ENCODE measurements at regions not wholly inside any gene's neighbourhood (a gene's known extent, or its start where the extent isn't known, plus 50 kb on each side); places are given as distances from the start of the nearest gene placed in this dataset.

GRCh38 chr7:25485026-25485425, 256.7 kb upstream of the NPVF start:
- no peak for ATAC-seq (replicated peaks in 1 of 4)
- POLR2A ChIA-PET, result interaction anchor here in 1 of 2 donors (0.5 kb wide), 1 partner anchor 1844 kb away, joined by 9 read pairs; no protein-coding TSS in a partner anchor
- H3K9me3 ChIP-seq, result no peaks in the 10 kb centered on the region
- WGBS (ENCODE audit: insufficient coverage), result no CpG with 5 or more reads among the region's 1 CpG
- no peaks in the 10 kb centered on the region for H3K4me1 Mint-ChIP-seq
- no peaks in the 10 kb centered on the region for H3K36me3 Mint-ChIP-seq
- H3K9me3 Mint-ChIP-seq, result peaks cover 0 to 5% (median 0%) of the 10 kb centered on the region in 3 donors
- H3K4me3 ChIP-seq (ENCODE audit: control insufficient read depth in 1 of 2, extremely low read depth in 1 of 2, low read length in 1 of 2), result no peak overlapping the region
- H3K36me3 ChIP-seq (ENCODE audit: control insufficient read depth in 2 of 2, extremely low read depth in 1 of 2, insufficient read depth in 1 of 2, low read length in 1 of 2), result no peaks in the 10 kb centered on the region
- H3K27me3 Mint-ChIP-seq, result peaks cover 0 to 4% of the 10 kb centered on the region in 2 donors
- no peak for DNase-seq
- no peak overlapping the region for H3K27ac ChIP-seq (ENCODE audit: low read length)
- H3K27ac Mint-ChIP-seq, result no peak overlapping the region
- CTCF ChIA-PET, result no interaction called here
- no peaks in the 10 kb centered on the region for H3K27me3 ChIP-seq (replicated peaks in 1 of 2; ENCODE audit: control insufficient read depth in 2 of 2, extremely low read depth in 1 of 2, insufficient read depth in 2 of 2, low read length in 1 of 2)
- H3K4me3 Mint-ChIP-seq, result no peak overlapping the region
- H3K4me1 ChIP-seq (ENCODE audit: control insufficient read depth in 1 of 2, extremely low read depth in 1 of 2, insufficient read depth in 2 of 2, low read length in 2 of 2), result no peaks in the 10 kb centered on the region

- H3K9me3 ChIP-seq, result no peaks in the 10 kb centered on the region
- Mint-ChIP-seq H3K9me3 (peaks cover 0 to 5% (median 0%) of the 10 kb centered on the region in 3 donors), H3K4me1 (no peaks in the 10 kb centered on the region), H3K4me3 (no peak overlapping the region), H3K36me3 (no peaks in the 10 kb centered on the region), H3K27ac (no peak overlapping the region), H3K27me3 (peaks cover 2 to 4% of the 10 kb centered on the region in 2 donors)
- ChIA-PET CTCF (no interaction called here), POLR2A (interaction anchor here in 1 of 2 donors (0.7 kb wide), 1 partner anchor 109 kb away, joined by 3 read pairs; no protein-coding TSS in a partner anchor)
- H3K4me1 ChIP-seq (ENCODE audit: control insufficient read depth in 1 of 2, extremely low read depth in 1 of 2, insufficient read depth in 2 of 2, low read length in 2 of 2), result no peaks in the 10 kb centered on the region
- no peaks in the 10 kb centered on the region for H3K36me3 ChIP-seq (ENCODE audit: control insufficient read depth in 2 of 2, extremely low read depth in 1 of 2, insufficient read depth in 1 of 2, low read length in 1 of 2)
- DNase-seq (no peak), ATAC-seq (replicated peaks in 1 of 4) (no peak)
- no peaks in the 10 kb centered on the region for H3K27me3 ChIP-seq (replicated peaks in 1 of 2; ENCODE audit: control insufficient read depth in 2 of 2, extremely low read depth in 1 of 2, insufficient read depth in 2 of 2, low read length in 1 of 2)
- WGBS (ENCODE audit: insufficient coverage), result no CpG with 5 or more reads among the region's 2 CpGs
- no peak overlapping the region for H3K4me3 ChIP-seq (ENCODE audit: control insufficient read depth in 1 of 2, extremely low read depth in 1 of 2, low read length in 1 of 2)
- no peak overlapping the region for H3K27ac ChIP-seq (ENCODE audit: low read length)
These were observed 258.4 kb upstream of the NPVF start for GRCh38 chr7:25486656-25487055.

- POLR2A ChIA-PET, result no interaction called here
- H3K4me3 Mint-ChIP-seq, result no peak overlapping the region
- WGBS (ENCODE audit: insufficient coverage), result no CpG with 5 or more reads among the region's 8 CpGs
- peaks cover 8 to 11% (median 9%) of the 10 kb centered on the region in 3 donors for H3K4me1 Mint-ChIP-seq
- H3K9me3 Mint-ChIP-seq, result peaks cover 0 to under 1% (median 0%) of the 10 kb centered on the region in 3 donors
- H3K36me3 Mint-ChIP-seq, result no peaks in the 10 kb centered on the region
- DNase-seq, result no peak
- Histone ChIP-seq H3K9me3 (no peaks in the 10 kb centered on the region), H3K27me3 (replicated peaks in 1 of 2; ENCODE audit: control insufficient read depth in 2 of 2, extremely low read depth in 1 of 2, insufficient read depth in 2 of 2, low read length in 1 of 2) (no peaks in the 10 kb centered on the region), H3K4me3 (ENCODE audit: control insufficient read depth in 1 of 2, extremely low read depth in 1 of 2, low read length in 1 of 2) (no peak overlapping the region), H3K4me1 (ENCODE audit: control insufficient read depth in 1 of 2, extremely low read depth in 1 of 2, insufficient read depth in 2 of 2, low read length in 2 of 2) (peaks cover 8 to 12% of the 10 kb centered on the region in 2 experiments), H3K27ac (ENCODE audit: low read length) (no peak overlapping the region), H3K36me3 (ENCODE audit: control insufficient read depth in 2 of 2, extremely low read depth in 1 of 2, insufficient read depth in 1 of 2, low read length in 1 of 2) (no peaks in the 10 kb centered on the region)
- peaks cover 0 to 2% of the 10 kb centered on the region in 2 donors for H3K27me3 Mint-ChIP-seq
- CTCF ChIA-PET, result no interaction called here
- no peak overlapping the region for H3K27ac Mint-ChIP-seq
- no peak for ATAC-seq (replicated peaks in 1 of 4)
These were observed 265.6 kb upstream of the NPVF start for GRCh38 chr7:25493805-25494366.

GRCh38 chr7:25494896-25495295, 266.6 kb upstream of the NPVF start:
- DNase-seq (no peak), ATAC-seq (replicated peaks in 1 of 4) (no peak)
- Mint-ChIP-seq H3K4me3 (no peak overlapping the region), H3K27me3 (peaks cover 0 to 2% of the 10 kb centered on the region in 2 donors), H3K9me3 (no peaks in the 10 kb centered on the region), H3K27ac (no peak overlapping the region), H3K4me1 (peaks cover 8 to 11% (median 9%) of the 10 kb centered on the region in 3 donors), H3K36me3 (no peaks in the 10 kb centered on the region)
- Histone ChIP-seq H3K9me3 (no peaks in the 10 kb centered on the region), H3K36me3 (ENCODE audit: control insufficient read depth in 2 of 2, extremely low read depth in 1 of 2, insufficient read depth in 1 of 2, low read length in 1 of 2) (no peaks in the 10 kb centered on the region), H3K4me3 (ENCODE audit: control insufficient read depth in 1 of 2, extremely low read depth in 1 of 2, low read length in 1 of 2) (no peak overlapping the region), H3K27ac (ENCODE audit: low read length) (no peak overlapping the region), H3K4me1 (ENCODE audit: control insufficient read depth in 1 of 2, extremely low read depth in 1 of 2, insufficient read depth in 2 of 2, low read length in 2 of 2) (peaks cover 8 to 12% of the 10 kb centered on the region in 2 experiments), H3K27me3 (replicated peaks in 1 of 2; ENCODE audit: control insufficient read depth in 2 of 2, extremely low read depth in 1 of 2, insufficient read depth in 2 of 2, low read length in 1 of 2) (no peaks in the 10 kb centered on the region)
- ChIA-PET CTCF (no interaction called here), POLR2A (no interaction called here)
- 80% methylated on average over 1 of the region's 2 CpGs for WGBS (ENCODE audit: insufficient coverage)

GRCh38 chr7:25495342-25496250, 267.3 kb upstream of the NPVF start:
- 87% methylated on average over 8 of the region's 11 CpGs for WGBS (ENCODE audit: insufficient coverage)
- H3K9me3 Mint-ChIP-seq, result no peaks in the 10 kb centered on the region
- no peak overlapping the region for H3K27ac ChIP-seq (ENCODE audit: low read length)
- no peak overlapping the region for H3K4me3 ChIP-seq (ENCODE audit: control insufficient read depth in 1 of 2, extremely low read depth in 1 of 2, low read length in 1 of 2)
- no peak for DNase-seq
- H3K27me3 Mint-ChIP-seq, result no peaks in the 10 kb centered on the region
- H3K9me3 ChIP-seq, result no peaks in the 10 kb centered on the region
- no peaks in the 10 kb centered on the region for H3K36me3 Mint-ChIP-seq
- no peak for ATAC-seq (replicated peaks in 1 of 4)
- no peaks in the 10 kb centered on the region for H3K27me3 ChIP-seq (replicated peaks in 1 of 2; ENCODE audit: control insufficient read depth in 2 of 2, extremely low read depth in 1 of 2, insufficient read depth in 2 of 2, low read length in 1 of 2)
- H3K27ac Mint-ChIP-seq, result peak overlapping the region in 1 of 2 donors; percentile 99
- H3K36me3 ChIP-seq (ENCODE audit: control insufficient read depth in 2 of 2, extremely low read depth in 1 of 2, insufficient read depth in 1 of 2, low read length in 1 of 2), result no peaks in the 10 kb centered on the region
- H3K4me3 Mint-ChIP-seq, result peak overlapping the region in 1 of 3 donors; percentile 67
- H3K4me1 Mint-ChIP-seq, result peaks cover 8 to 11% (median 9%) of the 10 kb centered on the region in 3 donors
- H3K4me1 ChIP-seq (ENCODE audit: control insufficient read depth in 1 of 2, extremely low read depth in 1 of 2, insufficient read depth in 2 of 2, low read length in 2 of 2), result peaks cover 8 to 12% of the 10 kb centered on the region in 2 experiments
- ChIA-PET CTCF (interaction anchor here in 1 of 2 donors (1.0 kb wide), 1 partner anchor 69 kb away, joined by 3 read pairs; no protein-coding TSS in a partner anchor), POLR2A (no interaction called here)

- ATAC-seq (replicated peaks in 1 of 4), result peak; percentile 65 to 77 (median 72)
- POLR2A ChIA-PET, result no interaction called here
- no peaks in the 10 kb centered on the region for H3K36me3 ChIP-seq (ENCODE audit: control insufficient read depth in 2 of 2, extremely low read depth in 1 of 2, insufficient read depth in 1 of 2, low read length in 1 of 2)
- CTCF ChIA-PET, result interaction anchor here (1.0 kb wide), 2 partner anchors 13 to 68 kb away, joined by 3 read pairs; no protein-coding TSS in a partner anchor
- Mint-ChIP-seq H3K27me3 (peaks cover 2 to 3% of the 10 kb centered on the region in 2 donors), H3K9me3 (no peaks in the 10 kb centered on the region), H3K4me1 (peaks cover 8 to 11% (median 9%) of the 10 kb centered on the region in 3 donors), H3K27ac (peak overlapping the region; percentile 93 to 99), H3K36me3 (no peaks in the 10 kb centered on the region), H3K4me3 (peak overlapping the region; percentile 67 to 75 (median 72))
- peak overlapping the region; percentile 16 for H3K27ac ChIP-seq (ENCODE audit: low read length)
- 53% methylated on average over 10 of the region's 11 CpGs for WGBS (ENCODE audit: insufficient coverage)
- no peak overlapping the region for H3K4me3 ChIP-seq (ENCODE audit: control insufficient read depth in 1 of 2, extremely low read depth in 1 of 2, low read length in 1 of 2)
- H3K9me3 ChIP-seq, result no peaks in the 10 kb centered on the region
- no peaks in the 10 kb centered on the region for H3K27me3 ChIP-seq (replicated peaks in 1 of 2; ENCODE audit: control insufficient read depth in 2 of 2, extremely low read depth in 1 of 2, insufficient read depth in 2 of 2, low read length in 1 of 2)
- peaks cover 8 to 12% of the 10 kb centered on the region in 2 experiments for H3K4me1 ChIP-seq (ENCODE audit: control insufficient read depth in 1 of 2, extremely low read depth in 1 of 2, insufficient read depth in 2 of 2, low read length in 2 of 2)
- DNase-seq, result peak in 3 of 35 experiments; percentile 4 to 22 (median 6)
These were observed 268.4 kb upstream of the NPVF start for GRCh38 chr7:25496476-25497368.
